DMS53 treated with DMSO at 0.1 percent for 48 hours (cell line): ENCODE measurements at regions not wholly inside any gene's neighbourhood (a gene's known extent, or its start where the extent isn't known, plus 50 kb on each side); places are given as distances from the start of the nearest gene placed in this dataset.

ENCODE experiments used
- DNase-seq: peaks from one replicate; lab custom pipeline; 2025; ENCODE audit not compliant: unreplicated experiment; lab: John Stamatoyannopoulos, UW

DNA sequence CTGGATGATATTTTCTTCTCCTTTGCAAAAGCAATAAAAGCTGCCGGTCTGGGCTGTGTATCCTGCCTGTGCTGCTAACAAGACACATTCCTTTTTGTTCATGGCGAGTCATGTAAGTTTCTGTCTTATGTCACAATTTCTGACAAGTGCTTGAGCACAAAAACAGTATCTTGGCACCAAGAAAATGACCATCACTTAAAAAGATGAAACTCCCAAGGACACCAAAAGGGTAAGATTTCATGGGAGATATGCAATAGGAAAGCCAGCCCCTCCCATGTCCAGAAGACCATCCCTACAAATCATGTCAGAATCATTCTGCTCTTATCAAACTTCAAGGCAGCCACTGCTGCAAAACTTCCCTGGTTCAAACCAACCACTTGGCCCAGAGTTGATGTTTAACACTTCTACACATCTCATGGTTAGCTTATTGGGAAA is 375.4 kb upstream of the ZNF507 start:
- DNase-seq, result no peak

DNA sequence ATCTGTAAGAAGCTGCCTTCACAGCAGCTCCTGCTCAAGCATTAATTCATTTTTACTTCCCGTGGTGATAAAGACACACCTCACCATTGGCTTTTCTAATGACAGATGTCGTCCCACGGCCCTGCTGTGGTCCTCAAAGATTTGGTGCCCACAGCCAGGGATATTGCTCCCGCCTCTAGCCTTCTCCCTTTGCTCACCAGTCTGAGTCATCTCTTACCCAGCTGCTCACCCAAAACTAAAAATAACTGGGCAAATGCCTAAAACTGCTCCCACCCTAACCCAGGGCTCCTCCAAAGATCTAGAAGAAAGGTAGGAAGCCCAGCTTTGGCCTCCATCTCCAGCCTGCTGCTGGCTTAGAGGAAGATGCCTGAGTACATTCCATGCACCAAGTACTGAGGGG is 371.1 kb upstream of the ZNF507 start:
- no peak for DNase-seq

DNA sequence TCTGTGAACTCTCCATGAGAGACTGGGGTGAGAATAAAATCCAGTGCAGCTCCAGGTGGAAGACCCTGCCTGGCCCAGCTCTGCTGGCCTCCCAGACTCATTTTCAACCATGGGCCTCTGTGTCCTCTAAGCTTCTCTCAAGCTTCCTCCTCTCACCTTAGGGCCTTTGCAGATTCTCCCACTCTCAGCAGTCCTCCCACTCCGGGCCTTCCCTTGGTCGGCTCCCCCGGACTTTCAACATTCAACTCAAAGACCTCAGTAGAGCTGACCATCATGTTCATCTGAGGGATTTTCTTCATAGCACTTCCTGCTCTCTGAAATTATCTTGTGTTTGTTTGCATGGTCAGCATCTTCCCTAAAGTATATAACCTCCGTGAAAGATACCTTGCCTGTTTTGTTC is 370.5 kb upstream of the ZNF507 start:
- no peak for DNase-seq

DNA sequence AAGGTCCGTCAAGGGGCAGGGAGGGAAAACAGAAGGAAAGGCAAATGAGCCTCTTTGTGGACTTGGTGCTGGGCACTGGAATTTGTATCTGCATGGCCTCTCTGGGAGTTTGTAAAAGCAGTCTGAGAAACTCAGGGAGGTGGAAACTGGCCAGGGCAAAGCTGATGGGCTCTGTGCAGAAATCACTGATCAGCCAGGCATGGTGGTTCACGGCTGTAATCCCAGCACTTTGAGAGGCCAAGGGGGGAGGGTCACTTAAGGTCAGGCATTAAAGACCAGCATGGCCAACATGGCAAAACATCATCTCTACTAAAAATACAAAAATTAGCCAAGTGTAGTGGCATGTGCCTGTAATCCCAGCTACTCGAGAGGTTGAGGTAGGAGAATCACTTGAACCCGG is 369.9 kb upstream of the ZNF507 start:
- no peak for DNase-seq

DNA sequence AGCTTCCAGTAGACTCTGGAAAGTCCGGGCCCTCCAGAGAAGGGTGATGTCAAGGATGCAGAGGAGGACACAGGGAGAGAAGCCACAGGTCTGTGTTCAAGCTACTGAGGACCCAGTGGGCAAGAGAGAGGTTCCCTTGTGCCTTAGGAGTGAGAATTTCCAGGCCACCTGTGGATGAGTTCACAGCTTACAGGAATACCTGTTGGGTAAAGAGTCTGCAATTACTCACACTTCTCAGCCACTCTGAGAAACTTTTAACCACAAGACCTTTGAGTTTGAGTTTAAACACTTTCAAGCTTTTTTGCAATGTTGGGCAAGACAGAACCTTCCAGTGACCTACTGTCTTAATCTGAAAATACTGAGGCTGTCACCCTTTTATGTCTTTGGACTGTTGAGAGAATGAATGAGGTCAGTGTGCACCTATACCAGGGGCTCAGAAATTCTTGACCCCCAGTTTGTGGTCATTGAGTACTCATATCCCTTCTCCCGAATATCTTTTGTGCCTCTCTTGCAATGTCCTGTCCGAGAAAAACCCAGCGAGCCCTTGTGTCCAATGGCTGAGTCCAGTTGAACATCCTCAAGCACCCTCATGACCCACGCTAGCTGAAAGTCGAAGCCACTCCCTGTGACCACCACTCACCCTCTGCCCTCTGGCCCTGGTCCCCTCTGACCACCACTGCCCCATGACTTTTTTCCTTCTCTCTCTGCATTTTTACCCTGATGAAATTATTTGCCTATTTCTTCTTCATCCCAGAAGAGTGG is 368.5 kb upstream of the ZNF507 start:
- DNase-seq, result no peak

DNA sequence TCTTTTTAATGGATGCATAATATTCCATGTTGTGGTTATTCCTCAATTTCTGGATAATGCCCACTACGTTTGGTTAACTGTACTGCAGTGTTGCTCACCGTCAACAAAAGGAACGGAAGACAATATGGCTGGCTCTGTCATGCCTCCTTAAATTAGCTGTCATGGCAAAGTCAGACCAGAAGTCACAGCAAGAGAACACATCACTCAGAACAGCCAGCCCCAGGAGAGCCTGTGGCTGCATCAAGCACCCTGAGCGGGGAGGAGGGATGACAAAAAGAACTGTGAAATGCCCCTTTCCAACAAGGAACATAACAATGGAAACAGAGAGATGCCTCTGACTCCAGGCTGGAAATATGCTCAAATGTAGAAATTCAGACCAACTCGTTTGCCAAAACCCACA is 366.0 kb upstream of the ZNF507 start:
- no peak for DNase-seq

DNA sequence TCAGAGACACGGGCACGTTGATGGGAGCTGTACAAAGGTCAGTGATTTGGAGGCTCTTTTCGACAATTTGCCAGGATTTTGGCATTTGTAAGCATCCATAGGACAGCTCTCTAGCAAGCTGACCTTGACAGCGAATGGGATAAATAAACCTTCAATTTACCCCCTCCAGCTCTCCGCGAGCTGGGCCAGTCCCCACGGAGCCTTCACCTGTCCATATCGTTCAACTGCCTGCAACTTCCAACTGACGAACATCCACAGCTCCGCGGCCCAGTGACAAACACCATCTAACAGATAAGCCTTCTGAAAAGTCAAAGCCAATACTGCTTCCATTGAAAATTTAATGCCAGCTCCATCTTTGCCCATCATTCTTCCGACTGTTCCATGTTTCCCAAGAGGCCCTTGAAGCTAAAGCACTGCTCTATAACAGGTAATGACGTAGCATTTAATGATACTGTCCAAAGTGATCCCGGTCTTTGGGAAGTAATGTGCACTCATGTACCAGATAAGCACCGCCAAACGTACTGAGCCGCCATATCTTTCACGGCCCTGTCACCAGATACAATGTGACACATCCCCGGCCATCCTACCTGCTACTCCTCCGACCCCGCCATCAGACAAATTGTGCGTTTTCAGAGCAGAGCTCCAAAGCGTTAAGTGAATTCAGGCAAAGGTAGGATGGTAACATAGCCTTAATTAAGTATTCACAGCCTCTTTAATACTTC is 365.3 kb upstream of the ZNF507 start:
- DNase-seq, result no peak

DNA sequence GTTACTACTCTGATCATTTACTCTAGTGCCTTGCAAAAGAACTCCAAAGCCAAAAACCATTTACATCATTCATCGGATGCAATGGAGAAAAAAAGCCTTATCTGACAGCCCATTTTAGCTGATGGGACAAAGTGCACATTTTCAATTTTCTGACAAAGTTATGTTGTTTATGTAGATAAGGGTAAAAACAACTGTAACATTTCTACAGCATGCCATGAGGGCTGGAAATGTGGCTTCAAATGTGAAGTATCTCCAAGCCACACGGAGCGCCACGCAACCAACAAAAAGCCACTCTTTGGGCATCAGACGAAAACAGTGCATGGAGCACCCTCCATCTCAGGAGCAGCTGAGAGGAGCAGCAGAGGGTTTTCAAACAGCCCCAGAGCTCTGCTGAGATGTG is 364.6 kb upstream of the ZNF507 start:
- no peak for DNase-seq

DNA sequence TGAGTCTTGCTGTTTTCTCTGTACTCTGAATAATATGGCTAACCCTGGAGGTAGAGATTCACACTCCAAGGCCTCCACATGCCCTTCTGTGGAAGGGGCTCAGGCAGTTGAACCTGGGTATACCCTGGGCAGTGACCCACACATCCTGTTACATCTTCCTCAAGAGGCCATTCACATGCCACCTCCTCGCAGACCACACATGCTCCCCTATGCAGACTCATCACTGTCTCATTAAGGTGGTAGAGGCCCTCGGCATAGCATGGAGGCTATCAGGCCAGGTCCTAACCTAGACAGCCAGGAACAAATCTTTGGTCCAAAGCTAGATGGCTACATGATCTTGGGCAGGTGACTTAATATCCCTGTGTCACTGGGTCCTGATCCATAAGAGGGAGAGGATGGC is 363.9 kb upstream of the ZNF507 start:
- DNase-seq, result no peak

DNA sequence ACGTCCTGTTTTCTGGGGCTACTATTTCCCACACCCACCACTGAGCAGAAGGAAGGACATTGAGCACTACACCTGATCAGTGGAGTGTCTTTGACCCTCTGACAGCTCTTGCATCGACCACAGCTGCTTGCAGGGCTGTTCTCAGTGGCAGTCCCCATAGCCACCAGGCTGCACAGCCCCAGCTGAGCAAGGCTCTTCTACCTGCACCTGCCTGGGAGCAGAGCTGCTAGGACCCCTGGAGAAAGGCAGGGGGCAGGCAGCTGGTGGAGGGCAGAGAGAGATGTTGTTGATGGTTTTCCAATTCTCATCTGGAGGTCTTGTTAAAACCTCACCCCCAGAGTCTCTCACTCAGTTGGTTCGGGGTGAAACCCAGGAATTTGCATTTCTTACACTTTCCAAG is 361.8 kb upstream of the ZNF507 start:
- DNase-seq, result no peak

DNA sequence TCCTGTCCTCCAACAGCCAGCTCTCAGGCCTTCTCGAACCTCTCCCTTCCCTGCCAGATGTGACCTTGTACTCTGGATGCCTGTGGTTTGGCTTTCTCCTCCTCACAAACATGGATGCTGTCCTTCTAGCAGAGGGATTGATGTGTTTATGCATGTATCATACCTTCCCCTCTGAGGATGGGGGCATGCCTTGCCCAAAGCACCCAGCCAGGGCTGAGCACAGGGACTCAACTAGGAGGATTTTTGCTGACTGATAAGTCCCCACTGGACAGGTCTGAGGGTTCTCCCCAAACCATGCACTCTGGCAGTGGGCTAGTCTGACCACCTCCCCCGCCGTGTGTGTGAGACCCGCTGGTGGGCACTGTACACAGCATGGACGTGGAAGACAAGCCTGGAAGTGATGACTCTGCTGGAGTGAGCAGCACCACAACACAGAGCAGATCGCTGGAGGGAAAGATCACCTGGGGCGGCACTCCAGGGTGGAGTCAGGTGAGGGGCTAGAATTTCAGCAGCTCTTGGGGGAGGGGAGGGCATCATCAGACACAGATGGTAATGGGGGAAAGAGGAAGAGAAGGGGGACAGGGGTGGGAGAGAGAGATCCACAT is 360.3 kb upstream of the ZNF507 start:
- no peak for DNase-seq

DNA sequence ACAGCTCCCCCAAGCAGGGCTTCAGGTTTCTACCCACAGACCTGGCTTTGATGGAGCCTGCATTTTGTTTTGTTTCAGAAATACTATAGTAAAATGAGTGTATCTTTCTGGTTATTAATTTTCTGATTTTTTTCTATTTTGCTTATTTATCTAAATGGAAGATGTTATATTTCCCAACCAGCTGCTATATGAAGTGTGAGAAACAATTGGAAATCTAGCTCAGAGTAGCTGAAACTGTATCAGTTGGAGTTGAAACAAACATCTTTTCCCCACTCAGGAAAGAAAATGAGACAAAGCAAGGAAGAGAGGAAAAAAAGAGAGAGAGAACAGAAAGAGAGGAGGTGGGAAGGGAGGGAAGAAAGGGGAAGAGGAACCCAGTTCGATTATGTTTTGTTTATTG is 358.5 kb upstream of the ZNF507 start:
- DNase-seq, result no peak

DNA sequence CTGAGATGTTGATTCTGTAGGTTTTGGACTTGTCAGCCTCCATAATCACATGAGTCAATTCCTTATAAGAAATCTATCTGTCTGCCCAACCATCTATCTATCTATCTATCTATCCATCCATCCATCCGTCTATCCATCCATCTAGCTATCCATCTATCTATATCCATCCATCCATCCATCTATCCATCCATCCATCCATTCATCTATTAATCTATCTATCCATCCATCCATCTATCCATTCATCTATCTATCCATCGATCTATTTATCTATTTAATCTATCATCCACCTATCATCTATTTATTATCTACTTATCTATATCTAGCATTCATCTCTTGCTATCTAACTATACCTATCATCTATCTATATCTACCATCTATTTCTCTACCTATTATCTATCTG is 357.2 kb upstream of the ZNF507 start:
- DNase-seq, result no peak

DNA sequence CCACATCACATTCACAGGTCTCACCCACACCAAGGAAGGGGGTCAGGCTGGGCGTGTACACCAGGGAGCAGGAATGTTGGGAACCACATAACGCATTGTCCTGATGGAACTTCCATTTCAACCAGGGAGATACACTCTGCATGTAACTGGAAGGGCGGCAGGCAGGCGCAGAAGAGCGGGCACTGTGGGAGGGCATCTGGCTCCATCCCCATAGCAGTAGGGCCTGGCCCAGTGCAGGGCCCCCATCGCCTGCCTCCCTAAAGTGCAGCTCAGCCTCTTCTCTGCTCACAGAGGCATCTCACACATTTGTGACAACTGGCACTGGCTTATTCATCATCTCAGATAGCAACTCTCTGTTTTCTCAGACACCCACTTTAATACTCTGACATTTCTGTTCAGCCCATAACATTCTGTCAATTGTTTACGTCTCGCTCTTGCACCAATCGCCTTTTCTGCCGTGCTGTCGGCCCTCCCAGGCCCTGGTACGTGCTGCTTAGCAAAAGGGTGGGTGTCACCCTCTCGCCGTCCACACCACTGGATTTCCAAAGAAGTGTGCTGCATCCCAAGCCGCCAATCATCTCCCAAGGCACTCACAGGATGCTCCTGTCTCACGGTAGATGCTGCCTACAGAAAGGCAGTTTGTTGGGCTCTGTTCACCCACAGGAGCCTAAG is 353.3 kb upstream of the ZNF507 start:
- no peak for DNase-seq

DNA sequence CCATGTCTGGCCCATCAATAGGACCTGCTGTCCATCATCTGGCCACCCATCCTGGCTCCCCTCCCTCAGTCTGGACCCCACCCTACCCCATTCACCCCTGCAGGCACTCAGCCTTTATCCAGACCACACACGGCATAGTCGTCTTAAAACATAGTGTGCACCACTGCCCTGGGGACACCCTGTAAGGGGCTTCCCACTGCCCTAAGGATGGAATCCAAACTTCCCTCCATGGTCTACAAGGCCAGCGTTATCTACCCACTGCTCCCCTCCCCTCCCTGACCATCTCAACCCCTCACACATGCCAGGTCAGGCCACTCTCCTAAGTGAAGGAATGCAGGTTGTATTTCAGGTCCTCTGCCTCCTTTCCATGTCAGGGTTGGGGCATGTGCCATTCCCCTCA is 352.7 kb upstream of the ZNF507 start:
- no peak for DNase-seq

DNA sequence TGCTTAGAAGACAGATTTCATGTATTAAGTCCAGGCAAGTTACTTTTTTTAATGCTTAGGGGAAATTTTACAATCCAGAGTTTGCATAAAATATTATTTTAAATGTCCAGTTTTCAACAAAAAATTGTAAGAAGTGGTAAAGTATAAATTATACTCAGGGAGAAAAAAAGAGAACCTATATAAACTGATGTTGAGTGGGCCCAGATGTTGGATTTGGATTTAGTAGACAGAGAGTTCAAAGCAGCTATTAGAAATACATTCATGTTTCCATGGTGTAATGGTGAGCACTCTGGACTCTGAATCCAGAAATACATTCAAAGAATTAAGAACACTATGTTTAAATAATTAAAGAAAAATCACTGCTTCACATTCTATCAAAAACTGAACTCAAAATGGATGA is 349.9 kb upstream of the ZNF507 start:
- DNase-seq, result no peak

DNA sequence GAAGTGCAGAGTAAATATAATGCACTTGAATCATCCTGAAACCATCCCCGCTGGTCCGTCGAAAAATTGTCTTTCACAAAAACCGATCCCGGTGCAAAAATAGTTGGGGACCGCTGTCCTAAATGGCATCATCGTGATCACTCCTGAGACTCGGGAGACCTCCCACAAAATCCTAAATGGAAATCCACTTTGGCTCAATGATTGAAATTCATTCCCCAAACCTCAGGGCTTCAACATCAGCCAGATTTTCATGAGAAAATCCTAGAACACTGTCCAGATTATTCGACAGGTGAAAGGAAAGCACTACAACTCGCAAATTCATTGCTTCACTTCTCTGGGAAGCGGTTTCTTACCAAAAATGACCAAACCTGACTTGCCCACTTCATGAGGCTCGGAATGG is 335.3 kb upstream of the ZNF507 start:
- no peak for DNase-seq

DNA sequence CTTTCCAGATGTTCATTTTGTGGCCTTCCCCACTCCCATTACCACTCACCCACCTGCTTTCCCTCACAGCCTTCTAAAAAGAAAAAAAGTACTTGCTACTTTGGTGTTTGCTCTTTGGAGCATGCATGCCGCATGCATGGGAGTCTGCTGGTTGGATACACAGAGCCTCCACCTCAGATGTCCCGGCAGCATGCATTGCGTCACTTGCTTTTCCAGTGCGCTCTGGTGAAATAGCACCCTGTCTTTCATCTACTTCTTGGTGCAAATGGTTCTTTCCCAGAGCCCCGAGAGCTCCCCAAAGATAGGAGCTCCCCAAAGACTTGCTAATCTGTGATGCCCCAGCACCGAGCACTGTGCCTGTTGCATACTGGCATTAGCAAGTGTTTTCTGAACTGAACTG is 333.2 kb upstream of the ZNF507 start:
- no peak for DNase-seq

DNA sequence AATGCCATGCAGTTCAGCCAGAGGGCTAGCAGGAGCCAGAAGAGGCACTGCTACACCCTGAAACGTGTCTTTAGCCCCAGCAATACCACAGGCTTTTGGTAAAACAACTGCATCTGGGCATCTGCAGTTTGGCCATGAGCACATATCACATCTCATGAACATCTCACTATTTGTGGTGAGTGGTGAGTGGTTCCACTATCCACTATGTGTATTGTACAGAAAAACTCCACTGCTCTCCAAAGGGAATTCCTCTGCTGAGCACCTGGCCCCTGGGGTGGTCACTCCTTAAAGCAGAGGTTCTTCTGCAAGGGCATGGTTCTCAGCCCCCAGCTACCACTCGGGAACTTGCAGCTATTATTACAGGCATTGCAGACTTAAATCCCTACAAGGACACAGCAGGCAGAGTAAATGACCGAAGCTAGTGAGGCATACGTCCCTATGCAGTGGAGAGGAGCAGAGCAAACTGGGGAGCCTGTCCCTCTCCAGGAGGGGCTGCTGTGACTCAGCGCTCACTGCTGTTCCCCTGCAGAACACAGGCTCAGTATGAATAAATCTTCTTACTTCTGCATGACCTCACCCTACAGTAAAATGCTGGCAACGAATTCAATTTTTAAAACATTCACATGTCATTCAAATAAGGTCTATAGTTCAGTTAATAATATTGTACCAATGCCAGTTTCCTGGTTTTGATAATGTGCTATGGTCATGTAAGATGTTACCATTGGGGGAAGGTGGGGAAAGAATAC is 332.4 kb upstream of the ZNF507 start:
- no peak for DNase-seq

DNA sequence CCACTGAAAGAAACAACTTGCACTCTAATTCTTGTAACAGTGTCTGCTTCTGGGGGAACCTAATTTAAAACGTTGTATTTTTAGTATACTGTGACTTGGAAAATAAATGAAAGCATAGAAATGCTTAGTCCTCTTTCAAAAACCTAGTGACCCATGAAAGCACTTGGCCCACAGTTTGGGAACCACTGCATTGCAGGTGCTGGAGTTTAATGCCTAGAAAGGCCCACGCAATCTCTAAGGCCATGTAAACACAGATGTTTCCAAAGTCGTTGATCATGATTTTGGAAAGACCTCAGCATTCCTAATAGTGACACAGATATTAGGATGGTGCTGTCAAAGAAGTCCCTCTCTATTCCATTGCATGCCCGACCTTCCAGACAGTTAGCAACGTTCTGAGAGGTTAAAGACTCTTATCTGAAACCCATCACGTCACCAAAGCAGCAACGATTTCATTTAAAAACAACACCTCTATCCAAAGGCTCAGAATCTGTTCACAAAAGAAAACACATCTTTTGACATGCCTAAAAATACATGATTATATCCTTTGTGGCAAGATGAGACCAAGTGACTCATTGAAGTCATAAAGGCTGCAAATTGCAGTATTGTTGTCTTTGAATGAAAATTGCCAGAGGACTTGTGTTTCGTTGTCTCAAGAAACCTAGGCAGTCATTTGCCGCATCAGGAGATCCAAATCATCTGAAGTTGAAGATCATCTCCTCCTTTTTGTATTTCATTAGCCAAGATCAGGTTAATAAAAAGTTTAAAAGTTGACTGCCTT is 328.0 kb upstream of the ZNF507 start:
- DNase-seq, result no peak
